Left ventricle myocardium superior (tissue), 1 donor: ENCODE measurements at regions not wholly inside any gene's neighbourhood (a gene's known extent, or its start where the extent isn't known, plus 50 kb on each side); places are given as distances from the start of the nearest gene placed in this dataset.
A peak's percentile ranks its signal among the peaks of the same experiment; 100 is the strongest.

Source experiments
- ATAC-seq: fragments of 200-7000 bp; cut with Tn5 transposase; one replicate; pipeline ENCODE4 v1.9.1; 2020; ENCODE audit warnings: mild to moderate bottlenecking, moderate library complexity
- DNase-seq: peaks from one replicate; pipeline ENCODE4 v3.0.0-alpha.2; 2020
- intact Hi-C: fragments of 100-400 bp; cut with micrococcal nuclease; formaldehyde crosslinking; loops from one replicate; pipeline ENCODE4 v1.11.0; 2022
- donor health status: DM: no; HTN: yes; CAD: no; lungs with severe emphysema.

DNA sequence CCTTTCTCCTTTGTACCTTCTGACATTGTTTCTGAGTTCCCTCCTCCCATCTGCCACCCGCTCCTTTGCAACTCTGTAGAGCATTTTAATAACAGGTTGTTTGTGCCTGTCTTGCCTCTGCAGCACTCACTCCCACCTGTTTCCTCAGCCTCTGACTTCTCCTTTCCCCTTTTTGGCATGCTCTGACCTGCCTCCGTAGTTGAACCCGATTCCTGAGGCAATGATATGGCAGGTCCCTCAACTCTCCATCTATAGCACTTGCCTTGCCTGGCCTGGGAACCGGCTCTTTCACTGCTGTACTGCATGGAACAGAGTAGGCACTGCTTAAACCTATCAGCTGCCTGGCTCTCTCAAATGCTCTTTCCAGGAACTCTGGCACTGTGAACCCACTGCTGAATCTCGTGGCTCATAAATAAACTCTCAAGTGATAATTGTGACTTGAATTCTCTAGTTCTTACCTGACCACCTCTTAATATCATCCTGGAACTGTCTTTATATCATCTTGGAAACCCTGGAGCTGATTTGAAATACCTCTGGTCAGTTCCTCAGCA, 50.3 kb downstream of the UTRN start:
- intact Hi-C loops = no loop called here
- peak; percentile 48 for ATAC-seq
- no peak for DNase-seq

DNA sequence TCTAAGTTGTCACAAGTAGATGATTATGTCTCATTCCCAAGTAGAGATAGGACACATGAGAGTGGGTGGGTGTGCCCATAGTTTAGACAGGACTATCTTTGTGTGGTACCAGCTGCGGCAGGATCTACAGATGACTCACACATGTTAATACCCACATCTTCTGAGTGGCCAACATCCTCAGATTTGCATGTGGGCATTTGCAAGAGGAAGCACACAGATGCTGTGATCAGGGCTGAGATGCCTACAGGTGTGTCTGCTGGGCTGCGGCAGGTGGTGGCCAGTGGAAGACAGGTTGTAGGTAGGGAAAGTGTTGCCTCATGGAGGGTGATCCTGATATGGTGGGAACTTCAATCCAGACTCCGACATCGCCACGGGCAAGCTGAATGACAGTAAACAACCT, 50.8 kb downstream of the UTRN start:
- intact Hi-C loops = no loop called here
- DNase-seq = no peak
- ATAC-seq = no peak

DNA sequence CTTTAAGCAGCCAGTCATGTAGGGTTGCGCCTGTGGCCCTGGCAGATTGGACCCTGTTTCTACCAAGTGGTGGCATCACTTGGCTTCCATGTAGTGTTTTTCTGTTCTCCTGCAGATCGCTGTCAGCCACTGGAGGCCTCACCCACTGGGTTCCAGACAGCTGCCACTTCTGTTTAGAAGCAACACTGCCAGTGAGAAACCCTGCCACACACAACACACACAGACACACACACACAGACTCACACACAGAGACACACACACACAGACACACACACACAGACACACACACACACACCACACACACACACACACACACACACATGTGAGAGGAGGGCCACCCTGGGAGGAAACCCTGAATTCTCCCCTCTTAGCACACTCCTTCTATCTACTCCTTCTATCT, 51.8 kb downstream of the UTRN start:
- ATAC-seq (no peak), DNase-seq (no peak)
- intact Hi-C loops = no loop called here

DNA sequence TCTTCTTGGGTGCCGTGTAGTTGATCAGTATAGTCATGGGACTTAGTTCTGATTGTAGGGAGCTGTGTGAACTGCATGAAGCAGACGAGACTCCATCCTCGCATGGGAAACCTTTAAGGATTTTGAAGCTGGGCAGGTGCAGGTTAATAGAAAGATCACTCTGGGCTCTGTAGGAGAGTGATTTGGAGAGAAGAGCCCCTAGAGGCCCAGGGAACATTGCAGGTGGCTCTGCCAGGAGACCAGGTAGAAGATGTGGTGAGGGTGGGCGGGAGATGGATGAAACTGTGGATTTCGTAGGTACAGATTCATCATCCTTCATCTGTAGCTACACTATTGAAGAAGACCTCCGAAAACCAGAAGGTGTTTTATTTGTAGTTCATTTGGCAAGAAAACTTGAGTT, 53.3 kb downstream of the UTRN start:
- ATAC-seq (no peak), DNase-seq (no peak)
- intact Hi-C loops = no loop called here

DNA sequence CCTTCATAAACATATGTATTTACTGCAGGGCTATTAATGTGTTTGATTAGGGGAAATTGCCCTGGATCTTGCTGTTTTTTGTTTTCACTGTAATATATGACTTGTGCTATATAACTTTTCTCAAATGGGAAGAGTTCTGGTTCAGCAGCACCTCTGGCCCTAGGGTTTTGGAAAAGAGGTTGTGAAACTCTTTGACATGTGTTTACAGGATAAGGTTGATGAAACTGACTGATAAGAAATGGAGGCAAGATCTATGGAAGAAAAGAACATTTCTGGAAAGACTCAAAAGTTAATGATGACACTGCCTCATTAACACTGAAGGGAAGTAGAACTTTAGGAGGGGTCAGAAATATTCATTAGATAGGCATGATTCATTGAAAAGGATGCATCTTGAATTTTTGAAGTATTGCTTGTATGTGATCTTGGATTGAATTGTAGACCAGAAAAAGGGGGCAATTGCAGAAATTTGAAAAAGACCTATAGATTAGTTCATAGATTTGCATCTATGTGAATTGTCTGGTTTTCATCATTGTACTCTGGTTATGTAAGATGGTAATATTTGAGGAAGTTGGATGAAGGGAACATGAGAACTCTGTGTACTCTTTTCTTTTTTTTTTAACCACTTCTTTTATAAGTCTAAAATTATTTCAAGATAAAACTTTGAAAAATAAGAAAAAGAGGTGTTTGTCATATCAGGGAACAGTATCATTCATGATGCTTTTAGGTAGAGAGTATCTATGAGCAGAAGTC, 54.0 kb downstream of the UTRN start:
- no peak for ATAC-seq

DNA sequence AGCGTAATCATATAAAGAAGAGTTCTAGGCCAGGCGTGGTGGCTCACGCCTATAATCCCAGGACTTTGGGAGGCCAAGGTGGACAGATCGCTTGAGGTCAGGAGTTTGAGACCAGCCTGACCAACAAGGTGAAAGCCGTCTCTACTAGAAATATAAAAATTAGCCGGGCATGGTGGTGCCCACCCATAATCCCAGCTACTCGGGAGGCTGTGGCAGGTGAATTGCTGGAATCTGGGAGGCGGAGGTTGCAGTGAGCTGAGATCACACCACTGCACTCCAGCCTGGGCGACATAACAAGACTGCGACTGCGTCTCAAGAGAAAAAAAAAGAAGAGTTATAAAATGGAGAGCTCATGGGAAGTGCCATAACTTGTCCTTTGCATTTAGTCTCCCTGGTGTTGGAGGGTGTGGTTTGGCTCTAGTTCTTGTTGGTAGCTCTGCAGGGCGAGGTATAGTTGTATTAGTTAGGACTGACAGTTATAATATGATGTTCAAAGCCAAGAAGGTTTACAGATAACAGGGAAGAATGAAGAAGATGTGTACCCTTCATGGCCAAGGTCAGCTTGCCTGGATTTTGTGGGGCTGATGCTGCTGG, 54.8 kb downstream of the UTRN start:
- ATAC-seq (no peak), DNase-seq (no peak)
- intact Hi-C loops = no loop called here

More for the DNA sequence above, 54.0 kb downstream of the UTRN start:
- no peak for DNase-seq
- intact Hi-C loops = no loop called here

DNA sequence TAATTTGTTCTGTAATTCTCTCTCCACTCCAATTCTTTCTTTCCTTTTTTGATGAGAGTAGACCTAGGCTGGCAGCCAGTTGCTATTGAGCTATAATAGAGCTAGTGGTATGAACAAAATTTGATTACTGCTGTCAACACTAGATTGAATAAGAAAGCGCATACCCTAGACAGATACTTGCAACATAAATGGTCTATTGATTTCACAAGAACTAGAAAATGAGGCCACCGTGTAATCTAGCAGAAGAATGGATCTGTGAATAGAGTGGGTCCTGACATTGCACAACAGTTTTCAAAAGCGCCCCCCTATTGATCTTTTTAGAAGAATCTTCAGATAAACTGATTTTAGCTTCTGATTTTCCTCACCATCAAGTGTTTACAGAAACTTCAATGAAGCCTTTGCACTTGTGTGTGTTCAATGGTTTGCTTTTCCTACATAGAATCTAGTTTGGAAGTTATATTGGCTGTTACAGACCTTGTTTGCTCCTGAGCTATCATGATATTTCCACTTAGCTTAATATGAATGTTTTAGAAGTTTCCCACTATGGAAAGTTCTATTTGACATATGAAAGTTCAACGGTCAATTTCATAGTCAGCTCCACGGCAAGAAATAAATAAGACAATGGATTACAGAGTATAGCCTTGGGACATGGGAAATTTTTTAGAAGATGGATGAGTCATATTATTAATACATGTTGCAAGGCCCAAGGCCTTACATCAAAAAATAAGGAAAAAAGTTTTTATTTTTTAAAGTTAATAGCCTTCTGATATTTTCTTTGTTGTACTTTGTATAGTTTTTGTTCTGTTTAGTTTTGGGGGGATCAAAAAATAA, 55.6 kb downstream of the UTRN start:
- intact Hi-C loops = no loop called here
- no peak for DNase-seq
- peak; percentile 39 for ATAC-seq

DNA sequence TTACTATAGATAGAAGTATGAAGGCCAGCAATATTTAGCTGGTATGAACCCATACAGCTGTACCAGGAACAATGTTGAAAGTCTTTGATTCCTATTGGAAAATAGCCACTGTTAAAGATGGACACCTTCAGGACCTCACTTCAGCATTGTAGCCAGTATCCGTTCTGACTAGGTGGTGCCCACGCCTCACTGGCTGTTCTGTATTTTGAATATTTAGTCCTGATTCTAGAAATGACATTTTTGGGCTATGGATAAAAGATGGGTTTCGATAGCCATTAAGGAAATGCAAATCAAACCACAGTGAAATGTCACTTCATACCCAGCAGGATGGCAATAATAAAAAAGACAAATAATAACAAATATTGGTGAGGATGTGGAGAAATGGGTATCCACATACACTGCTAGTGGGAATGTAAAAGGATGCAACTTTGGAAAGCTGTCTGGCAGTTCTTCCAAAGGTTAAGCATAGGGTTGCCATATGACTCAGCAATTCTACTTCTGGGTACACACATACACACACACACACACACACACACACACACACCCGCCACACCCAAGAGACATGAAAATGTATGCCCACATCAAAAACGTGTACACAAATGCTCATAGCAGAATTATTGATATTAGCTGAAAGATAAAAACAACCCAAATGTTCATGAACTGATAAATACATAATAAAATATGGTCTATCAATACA, 56.8 kb downstream of the UTRN start:
- DNase-seq = no peak
- no peak for ATAC-seq
- intact Hi-C loops = no loop called here

DNA sequence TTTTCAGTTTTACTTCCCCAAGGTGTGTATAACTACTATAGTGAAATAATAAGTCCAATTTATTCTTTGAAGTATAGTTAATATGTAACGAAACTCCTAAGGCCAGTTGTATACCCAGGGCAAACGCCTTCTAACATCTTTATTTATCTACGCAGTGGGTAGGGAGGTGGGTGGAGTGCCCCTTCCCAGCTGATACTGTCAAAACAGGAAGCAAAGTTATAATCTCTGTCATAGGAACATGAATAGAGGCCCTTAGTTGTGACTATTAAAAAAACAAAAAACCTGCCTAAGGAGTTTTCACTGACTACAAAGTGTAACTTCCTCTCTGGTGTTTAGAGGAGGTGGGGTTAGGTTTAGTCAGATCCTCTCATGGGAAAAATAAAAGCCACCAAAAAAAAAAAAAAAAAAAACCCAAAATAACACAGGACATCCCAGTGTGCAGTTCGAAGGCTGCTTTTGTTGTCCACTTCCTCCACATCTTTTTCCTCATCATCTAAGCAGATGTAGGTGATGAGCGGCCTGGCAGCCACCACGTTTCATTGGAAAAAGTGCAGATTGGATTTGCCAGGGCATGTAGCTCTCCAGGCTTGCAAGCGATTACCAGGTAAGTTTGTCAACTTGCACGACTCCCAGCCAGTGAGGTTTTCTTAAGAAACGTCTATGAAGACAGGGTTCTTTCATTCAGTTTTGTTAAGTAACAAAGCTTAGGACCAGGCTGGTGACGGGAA, 58.7 kb downstream of the UTRN start:
- DNase-seq (no peak), ATAC-seq (peak; percentile 74)
- intact Hi-C loops = no loop called here

DNA sequence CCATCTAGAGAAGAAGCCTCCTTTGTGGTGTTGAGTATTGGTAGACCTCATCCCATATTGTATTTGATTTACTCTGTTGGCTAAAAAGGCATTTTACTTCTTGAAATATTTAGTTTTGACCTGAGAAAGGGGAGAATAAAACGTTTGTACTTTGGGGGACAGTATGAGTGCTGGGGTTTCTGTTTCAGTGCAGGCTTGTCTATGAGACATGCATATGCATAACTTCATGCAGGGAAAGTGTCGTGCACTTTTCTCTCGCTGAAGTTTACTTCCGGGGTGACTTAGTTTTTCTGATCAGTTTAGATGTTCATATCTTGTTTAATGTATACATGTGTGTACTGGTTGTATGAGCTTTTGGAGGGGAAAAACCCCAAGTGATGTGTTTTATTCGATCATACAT, 59.5 kb downstream of the UTRN start:
- ATAC-seq = no peak
- intact Hi-C loops = no loop called here
- DNase-seq = no peak

DNA sequence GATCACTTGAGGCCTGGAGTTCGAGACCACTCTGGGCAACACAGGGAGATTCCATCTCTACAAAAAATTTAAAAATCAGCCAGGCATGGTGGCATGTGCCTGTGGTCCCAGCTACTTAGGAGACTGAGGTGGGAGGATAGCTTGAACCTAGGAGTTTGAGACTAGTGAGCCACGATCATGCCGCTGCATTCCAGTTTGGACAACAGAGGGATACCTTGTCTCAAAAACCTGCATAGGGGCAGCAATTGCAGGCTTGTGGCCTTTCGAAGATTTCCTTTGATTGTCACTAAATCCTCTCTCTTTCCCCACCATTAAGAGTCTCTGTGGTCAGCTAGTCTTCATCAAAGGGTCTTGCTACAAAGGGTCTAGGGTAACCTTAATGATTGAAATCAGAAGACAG, 60.3 kb downstream of the UTRN start:
- intact Hi-C loops = no loop called here
- no peak for DNase-seq
- no peak for ATAC-seq

DNA sequence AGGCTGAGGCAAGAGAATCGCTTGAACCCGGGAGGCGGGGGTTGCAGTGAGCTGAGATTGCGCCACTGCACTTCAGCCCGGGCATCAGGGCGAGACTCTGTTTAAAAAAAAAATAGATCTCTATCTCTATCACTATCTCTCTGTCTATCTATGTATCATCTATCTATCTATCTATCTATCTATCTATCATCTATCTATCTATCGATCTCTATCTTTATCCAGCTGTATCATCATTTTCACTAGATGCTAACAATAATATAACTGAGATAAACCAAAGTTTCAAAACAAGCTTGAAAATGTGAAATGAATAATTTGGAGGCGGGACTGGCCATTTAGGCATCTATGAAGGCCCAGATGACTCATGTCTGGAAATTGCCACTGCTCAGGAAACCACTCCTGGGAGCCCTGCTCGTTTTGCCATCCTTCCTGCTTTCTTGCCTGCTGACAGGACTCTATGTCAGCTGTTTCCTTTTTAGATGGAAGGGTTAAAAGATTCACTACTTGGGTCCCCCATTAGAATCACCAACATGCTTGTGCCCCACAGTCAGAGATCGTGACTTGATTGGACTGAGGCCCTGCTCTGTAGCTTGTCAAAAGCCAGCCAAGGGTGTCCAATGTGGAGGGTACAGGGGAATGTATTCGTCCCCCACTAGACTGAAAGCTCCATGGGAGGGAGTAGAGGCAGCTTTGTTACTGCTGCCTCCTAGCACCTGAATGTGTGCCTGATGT, 61.7 kb downstream of the UTRN start:
- intact Hi-C loops = no loop called here
- ATAC-seq = no peak

DNA sequence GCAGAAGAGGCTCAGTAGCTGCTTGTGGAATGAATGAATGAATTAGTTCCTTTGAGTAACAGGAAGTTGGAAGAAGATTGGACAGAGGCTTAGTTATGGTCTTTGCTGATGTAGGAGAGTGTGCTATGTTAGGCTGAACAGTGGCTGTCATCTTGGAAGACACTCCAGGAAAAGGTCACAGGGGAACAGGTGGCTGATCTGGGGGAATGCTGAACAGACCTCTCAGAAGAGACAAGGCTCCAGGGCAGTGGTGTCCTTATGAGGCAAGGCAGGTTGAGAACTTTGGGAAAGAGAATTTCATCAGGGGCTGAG, 62.3 kb downstream of the UTRN start:
- no peak for DNase-seq
- ATAC-seq = no peak
- intact Hi-C loops = no loop called here

More for the DNA sequence above, 61.7 kb downstream of the UTRN start:
- DNase-seq = no peak

DNA sequence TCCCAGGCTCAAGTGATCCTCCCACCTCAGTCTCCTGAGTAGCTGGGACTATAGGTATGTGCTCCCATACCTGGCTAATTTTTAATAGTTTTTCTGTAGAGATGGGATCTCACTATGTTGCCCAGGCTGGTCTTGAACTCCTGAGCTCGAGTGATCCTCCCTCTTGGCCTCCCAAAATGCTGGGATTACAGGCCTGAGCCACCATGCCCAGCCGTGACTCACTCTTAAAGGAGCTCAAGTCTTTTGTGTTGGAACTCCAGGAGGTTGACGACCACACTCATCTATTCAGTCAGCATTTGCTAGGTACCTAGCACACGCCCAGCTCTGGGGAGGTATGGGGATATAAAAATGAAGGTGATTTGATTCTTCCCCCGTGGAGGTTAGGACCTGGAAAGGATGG, 62.8 kb downstream of the UTRN start:
- no peak for ATAC-seq
- intact Hi-C loops = no loop called here

DNA sequence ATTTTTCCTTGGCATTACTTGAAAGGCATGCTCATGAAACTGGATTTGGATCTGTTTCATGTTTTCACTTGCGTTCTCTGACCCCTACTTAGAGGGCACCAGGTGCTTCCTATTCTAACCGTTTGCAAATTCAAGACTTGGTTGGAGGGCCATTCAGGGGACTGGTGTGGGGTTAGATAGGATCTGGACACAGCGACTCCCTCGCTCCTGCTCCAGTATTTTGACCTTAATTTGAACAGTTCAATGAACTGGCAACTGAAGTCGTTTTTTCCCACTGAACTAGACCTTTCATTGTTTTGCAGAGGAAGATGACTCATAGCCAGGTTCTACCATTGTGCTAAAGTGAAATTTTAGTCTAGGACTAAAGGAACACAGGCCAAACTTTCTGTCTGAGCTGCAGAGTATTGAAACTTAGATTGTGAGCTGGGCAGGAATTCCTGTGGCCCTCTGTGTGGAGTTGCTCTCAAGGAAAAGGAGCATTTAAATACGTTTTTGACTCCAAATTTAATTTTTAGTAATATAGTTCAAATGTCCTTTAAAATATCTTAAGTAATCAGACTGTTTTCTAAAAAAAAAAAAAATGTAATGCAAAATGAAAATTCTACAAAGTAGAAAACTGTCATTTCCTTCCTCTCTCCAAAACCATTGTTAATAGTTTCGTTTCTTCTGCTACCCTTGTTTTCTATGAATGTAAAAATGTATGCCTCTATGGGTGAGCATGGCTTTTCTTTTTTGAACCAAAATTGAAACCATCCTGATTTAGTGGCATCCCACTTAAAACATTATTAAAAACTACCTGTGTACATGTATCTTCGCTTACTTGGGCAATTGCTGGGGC, 64.8 kb downstream of the UTRN start:
- intact Hi-C loops = no loop called here
- ATAC-seq = peak; percentile 62
- DNase-seq = no peak

More for the DNA sequence above, 62.8 kb downstream of the UTRN start:
- no peak for DNase-seq

DNA sequence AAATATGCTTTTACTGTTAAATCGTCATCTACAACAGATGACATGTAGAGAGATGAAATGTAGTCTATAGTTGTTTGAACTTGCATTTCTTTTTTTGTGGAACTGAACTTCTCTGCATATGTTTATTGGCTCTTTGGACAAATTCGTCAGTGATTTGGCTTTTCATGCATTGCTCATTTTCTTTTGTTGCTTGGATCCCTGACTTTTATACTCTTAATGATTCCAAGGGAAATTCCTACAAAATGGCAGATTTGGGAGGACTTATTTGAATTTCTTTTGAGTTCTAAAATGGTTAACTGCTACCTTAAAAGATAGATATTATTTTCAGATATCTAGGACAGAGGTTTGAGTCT, 65.4 kb downstream of the UTRN start:
- intact Hi-C loops = no loop called here
- no peak for DNase-seq
- ATAC-seq = no peak

DNA sequence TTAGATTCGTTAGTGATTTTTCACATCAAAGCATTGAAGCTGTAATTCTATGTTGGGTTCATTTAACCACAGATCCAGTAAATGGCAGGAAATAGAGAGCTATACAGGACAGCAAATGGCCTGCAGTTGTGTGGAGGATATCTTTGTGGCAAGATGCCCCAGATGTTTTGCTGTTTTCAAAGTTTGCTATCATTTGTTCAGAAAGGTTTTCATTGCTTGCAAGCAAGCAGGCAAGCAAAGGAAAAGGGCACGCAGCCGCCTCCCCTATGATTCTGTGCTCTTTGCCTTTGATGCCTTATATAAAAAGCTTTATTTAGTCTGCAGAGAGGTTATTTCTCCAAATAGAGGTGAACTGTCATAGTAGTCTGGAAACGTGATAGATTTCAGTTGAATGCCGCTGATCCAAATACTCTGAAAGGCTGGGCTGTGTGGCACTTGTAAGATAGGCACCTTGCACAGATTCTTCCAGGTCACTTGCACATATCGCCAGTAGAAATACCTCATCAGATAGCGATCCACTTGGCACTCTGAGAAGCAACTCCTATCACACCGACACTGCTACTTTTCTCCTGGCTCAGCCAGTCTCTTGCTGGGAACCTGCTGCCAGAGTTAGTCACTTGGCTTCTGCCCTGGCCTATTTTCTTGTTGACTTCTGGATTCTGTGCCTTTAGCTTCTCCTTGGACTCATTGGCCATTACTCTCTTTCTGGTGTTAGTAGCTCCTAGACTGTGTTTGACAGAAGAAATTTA, 66.4 kb downstream of the UTRN start:
- ATAC-seq (peak; percentile 71), DNase-seq (no peak)
- intact Hi-C loops = no loop called here
